H9 (cell line): ENCODE measurements at regions not wholly inside any gene's neighbourhood (a gene's known extent, or its start where the extent isn't known, plus 50 kb on each side); places are given as distances from the start of the nearest gene placed in this dataset.

Experiments used
- DNase-seq: peaks from one replicate; pipeline ENCODE4 v3.0.0-alpha.2; 2017
- H2AFZ ChIP-seq: one replicate; pipeline ENCODE4 v1.6.1; 2013; ENCODE audit warnings: mild to moderate bottlenecking, low read length, control low read depth, moderate library complexity
- H2AK5ac ChIP-seq: 2 replicates; pipeline ENCODE4 v1.6.1; 2013; ENCODE audit warnings: low read length, control low read depth, mixed read lengths; ENCODE audit not compliant: insufficient read length
- H2BK120ac ChIP-seq: one replicate; pipeline ENCODE4 v1.6.1; 2013; ENCODE audit warnings: low read depth, mild to moderate bottlenecking, low read length, control low read depth, inconsistent platforms; ENCODE audit not compliant: poor library complexity, severe bottlenecking
- H2BK12ac ChIP-seq: 2 replicates; pipeline ENCODE4 v1.6.1; 2013; ENCODE audit warnings: low read length, control low read depth, mixed read lengths, low read depth; ENCODE audit not compliant: insufficient read length
- H2BK15ac ChIP-seq: 2 replicates; pipeline ENCODE4 v1.6.1; 2013; ENCODE audit warnings: low read depth, low read length, control low read depth
- H2BK20ac ChIP-seq: one replicate; pipeline ENCODE4 v1.6.1; 2013; ENCODE audit warnings: low read depth, mild to moderate bottlenecking, low read length, control low read depth, inconsistent platforms; ENCODE audit not compliant: poor library complexity, severe bottlenecking
- H2BK5ac ChIP-seq: 2 replicates; pipeline ENCODE4 v1.6.1; 2013; ENCODE audit warnings: low read length, control low read depth, mixed read lengths; ENCODE audit not compliant: insufficient read length
- H3K14ac ChIP-seq: 2 replicates; pipeline ENCODE4 v1.6.1; 2013; ENCODE audit warnings: low read length, control low read depth; ENCODE audit not compliant: insufficient read depth
- H3K18ac ChIP-seq: 2 replicates; pipeline ENCODE4 v1.6.1; 2013; ENCODE audit warnings: low read depth, mild to moderate bottlenecking, mixed read lengths, low read length, control low read depth; ENCODE audit not compliant: insufficient read length
- H3K23ac ChIP-seq: 2 replicates; pipeline ENCODE4 v1.6.1; 2013; ENCODE audit warnings: low read length, control low read depth, mixed read lengths, low read depth; ENCODE audit not compliant: insufficient read length
- H3K23me2 ChIP-seq: 2 replicates; pipeline ENCODE4 v1.6.1; 2013; ENCODE audit warnings: low read depth, mild to moderate bottlenecking, mixed read lengths, low read length, control low read depth; ENCODE audit not compliant: insufficient read length, poor library complexity, severe bottlenecking
- H3K27ac ChIP-seq: 2 replicates; pipeline ENCODE4 v1.5.1; 2013; ENCODE audit warnings: low read length, control low read depth, mixed read lengths, low read depth; ENCODE audit not compliant: insufficient read length
- H3K27me3 ChIP-seq: 2 replicates; pipeline ENCODE4 v1.6.1; 2013; ENCODE audit warnings: low read length, control low read depth, inconsistent platforms; ENCODE audit not compliant: insufficient read depth
- H3K4ac ChIP-seq: 2 replicates; pipeline ENCODE4 v1.6.1; 2013; ENCODE audit warnings: low read depth, mild to moderate bottlenecking, control low read depth, inconsistent platforms, low read length, moderate library complexity
- H3K4me1 ChIP-seq: 2 replicates; pipeline ENCODE4 v1.6.1; 2013; ENCODE audit warnings: low read length, control low read depth, inconsistent platforms; ENCODE audit not compliant: insufficient read depth
- H3K4me2 ChIP-seq: 2 replicates; pipeline ENCODE4 v1.6.1; 2013; ENCODE audit warnings: low read length, control low read depth, mixed read lengths; ENCODE audit not compliant: insufficient read length, insufficient read depth
- H3K56ac ChIP-seq: 2 replicates; pipeline ENCODE4 v1.6.1; 2013; ENCODE audit warnings: low read depth, mild to moderate bottlenecking, mixed read lengths, low read length, control low read depth; ENCODE audit not compliant: insufficient read length
- H3K79me1 ChIP-seq: 2 replicates; pipeline ENCODE4 v1.6.1; 2013; ENCODE audit warnings: low read depth, mild to moderate bottlenecking, moderate library complexity, low read length, control low read depth, inconsistent platforms; ENCODE audit not compliant: insufficient read depth, poor library complexity, severe bottlenecking
- H3K79me2 ChIP-seq: 2 replicates; pipeline ENCODE4 v1.6.1; 2013; ENCODE audit warnings: low read length, control low read depth, inconsistent platforms; ENCODE audit not compliant: insufficient read depth
- H3K9ac ChIP-seq: 2 replicates; pipeline ENCODE4 v1.6.1; 2013; ENCODE audit warnings: low read length, control low read depth, mixed read lengths; ENCODE audit not compliant: insufficient read length; ENCODE audit errors: extremely low read depth
- H3K9me3 ChIP-seq: one replicate; pipeline ENCODE4 v1.6.1; 2013; ENCODE audit warnings: low read depth, low read length, inconsistent platforms; ENCODE audit not compliant: control insufficient read depth
- H3T11ph ChIP-seq: one replicate; pipeline ENCODE4 v1.6.1; 2013; ENCODE audit warnings: mild to moderate bottlenecking, low read length, control low read depth, inconsistent platforms
- H4K20me1 ChIP-seq: one replicate; pipeline ENCODE4 v1.6.1; 2013; ENCODE audit not compliant: control insufficient read depth, insufficient read length, insufficient read depth
- H4K5ac ChIP-seq: 2 replicates; pipeline ENCODE4 v1.6.1; 2013; ENCODE audit warnings: low read depth, mild to moderate bottlenecking, mixed read lengths, low read length, control low read depth; ENCODE audit not compliant: insufficient read length
- H4K8ac ChIP-seq: replicated peaks from 2 replicates; pipeline ENCODE4 v1.6.1; 2013; ENCODE audit warnings: low read length, control low read depth, mixed read lengths, low read depth; ENCODE audit not compliant: insufficient read length
- H4K91ac ChIP-seq: 2 replicates; pipeline ENCODE4 v1.6.1; 2013; ENCODE audit warnings: low read depth, mild to moderate bottlenecking, moderate library complexity, mixed read lengths, low read length, control low read depth; ENCODE audit not compliant: insufficient read length
- H3K27ac Mint-ChIP-seq, 3 experiments: 2 replicates in 2 of 3; 3 replicates in 1 of 3; pipeline ENCODE4 v1.8.0; 2020 to 2021; ENCODE audit warnings: mixed read lengths in 3 of 3, mild to moderate bottlenecking in 1 of 3, moderate library complexity in 1 of 3
- H3K27me3 Mint-ChIP-seq: 2 replicates; pipeline ENCODE4 v1.8.0; 2021; ENCODE audit warnings: low read depth, mild to moderate bottlenecking, moderate library complexity, mixed read lengths
- H3K36me3 Mint-ChIP-seq, 3 experiments: 2 replicates in 2 of 3; 3 replicates in 1 of 3; pipeline ENCODE4 v1.8.0; 2020 to 2021; ENCODE audit warnings: low read depth in 3 of 3, mixed read lengths in 3 of 3; ENCODE audit not compliant: insufficient read depth in 1 of 3
- H3K4me1 Mint-ChIP-seq, 2 experiments: 2 replicates each; pipeline ENCODE4 v1.8.0; 2020; ENCODE audit warnings: mixed read lengths in 2 of 2
- H3K4me3 Mint-ChIP-seq, 2 experiments: 2 replicates in 1 of 2; 3 replicates in 1 of 2; pipeline ENCODE4 v1.8.0; 2020 to 2021; ENCODE audit warnings: mild to moderate bottlenecking in 2 of 2, mixed read lengths in 2 of 2, moderate library complexity in 1 of 2
- H3K9me3 Mint-ChIP-seq, 2 experiments: 2 replicates in 1 of 2; 3 replicates in 1 of 2; pipeline ENCODE4 v1.8.0; 2020; ENCODE audit warnings: mild to moderate bottlenecking in 2 of 2, mixed read lengths in 2 of 2, moderate library complexity in 1 of 2
- CTCF ChIP-seq: fragments of 200-600 bp; sonication (generic); conservative IDR thresholded peaks from 3 replicates; pipeline ENCODE4 v1.8.0; 2021; ENCODE audit warnings: antibody characterized with exemption, mild to moderate bottlenecking
- WGBS: extraction: QIAGEN DNeasy Blood & Tissue Kit; methylation state at CpG from one replicate; pipeline ENCODE4 v1.1.7; 2013; ENCODE audit warnings: missing lambda C conversion rate, low lambda C conversion rate, mixed read lengths; ENCODE audit not compliant: insufficient read length; ENCODE audit errors: extremely low coverage; 5-methylcytosine and 5-hydroxymethylcytosine counted together

DNA sequence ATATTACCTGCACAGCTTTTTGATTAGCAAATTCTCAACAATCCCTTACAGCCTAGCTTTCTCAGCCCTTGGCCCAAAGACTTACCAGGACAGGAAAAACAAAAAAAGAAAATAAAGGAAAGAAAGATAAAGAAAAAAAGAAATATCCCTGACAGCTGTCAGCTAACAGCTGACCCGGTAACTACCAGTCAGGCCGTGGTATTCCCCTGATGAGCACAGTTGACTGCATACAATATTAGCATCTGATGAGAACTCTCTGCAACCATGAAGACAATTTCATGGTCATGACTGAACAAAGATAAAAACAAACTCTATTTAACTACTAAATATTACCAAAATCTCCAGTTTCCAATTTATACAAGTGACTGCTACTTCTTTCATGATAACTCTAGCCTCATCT lies 798.8 kb downstream of the PLA2G4A start:
- Histone ChIP-seq H3K18ac (no peak overlapping the region), H4K5ac (no peak overlapping the region), H2BK15ac (no peak overlapping the region), H3K27me3 (no peaks in the 10 kb centered on the region), H3K79me1 (no peaks in the 10 kb centered on the region), H3T11ph (no peak overlapping the region), H3K9me3 (peaks cover 19% of the 10 kb centered on the region), H3K4ac (no peak overlapping the region), H4K20me1 (no peaks in the 10 kb centered on the region), H2BK20ac (no peak overlapping the region), H3K56ac (no peak overlapping the region), H2AFZ (no peak overlapping the region), H3K9ac (no peak overlapping the region), H3K4me2 (no peak overlapping the region), H2AK5ac (no peak overlapping the region), H2BK120ac (no peak overlapping the region), H3K23me2 (no peaks in the 10 kb centered on the region), H2BK12ac (no peak overlapping the region), H3K14ac (no peak overlapping the region), H3K79me2 (no peaks in the 10 kb centered on the region), H2BK5ac (no peak overlapping the region), H4K91ac (no peak overlapping the region), H4K8ac (no peak overlapping the region), H3K23ac (no peak overlapping the region), H3K4me1 (peaks cover 5% of the 10 kb centered on the region), H3K27ac (no peak overlapping the region)
- no CpG with 5 or more reads among the region's 2 CpGs for whole genome bisulfite sequencing
- Mint-ChIP-seq H3K4me3 (no peak overlapping the region), H3K27ac (no peak overlapping the region), H3K9me3 (peaks cover 22 to 23% of the 10 kb centered on the region in 2 experiments), H3K36me3 (peaks cover 24 to 27% (median 25%) of the 10 kb centered on the region in 3 experiments), H3K4me1 (peaks cover 30 to 32% of the 10 kb centered on the region in 2 experiments), H3K27me3 (peaks cover 11% of the 10 kb centered on the region)
- TF ChIP-seq CTCF: no peak
- no peak for DNase-seq
